ENCODE measurements at regions not wholly inside any gene's neighbourhood (a gene's known extent, or its start where the extent isn't known, plus 50 kb on each side); places are given as distances from the start of the nearest gene placed in this dataset.
"Not testable (repeated sequence)": the region's sequence is repeated elsewhere in the genome, so short reads cannot be mapped to it uniquely, and the experiment has no call there.

- no peak for DNase-seq
Measured at GRCh38 chr14:30450631-30451545, 108.1 kb upstream of the G2E3 start.

- DNase-seq = no peak
Measured at GRCh38 chr14:30456296-30456695, 102.7 kb upstream of the G2E3 start.

GRCh38 chr14:30462358-30462757 lies 96.6 kb upstream of the G2E3 start:
- no peak for DNase-seq

GRCh38 chr14:30464481-30464880 lies 94.5 kb upstream of the G2E3 start:
- DNase-seq = no peak

- DNase-seq = no peak
Measured at GRCh38 chr14:30468354-30468753, 90.6 kb upstream of the G2E3 start.

- no peak for DNase-seq
Measured at GRCh38 chr14:30471980-30472379, 87.0 kb upstream of the G2E3 start.

- DNase-seq = not testable (repeated sequence)
Measured at GRCh38 chr14:30473846-30474696, 84.9 kb upstream of the G2E3 start.

GRCh38 chr14:30482276-30482675 lies 76.7 kb upstream of the G2E3 start:
- no peak for DNase-seq

- no peak for DNase-seq
Measured at GRCh38 chr14:30484201-30484600, 74.8 kb upstream of the G2E3 start.

GRCh38 chr14:30484976-30485375 lies 74.0 kb upstream of the G2E3 start:
- no peak for DNase-seq

- DNase-seq = no peak
Measured at GRCh38 chr14:30496852-30497251, 62.1 kb upstream of the G2E3 start.

- no peak for DNase-seq
Measured at GRCh38 chr14:30499358-30499757, 59.6 kb upstream of the G2E3 start.

- no peak for DNase-seq
Measured at GRCh38 chr14:30500222-30500621, 58.7 kb upstream of the G2E3 start.

GRCh38 chr14:30507209-30507608 lies 51.7 kb upstream of the G2E3 start:
- no peak for DNase-seq

Measured in activated CD8-positive, alpha-beta memory T cell treated with anti-CD3 and anti-CD28 coated beads, Interleukin-2, amount 50 U/mL, for 48 hours (primary cell).